ENCODE measurements at regions not wholly inside any gene's neighbourhood (a gene's known extent, or its start where the extent isn't known, plus 50 kb on each side); places are given as distances from the start of the nearest gene placed in this dataset.

DNA sequence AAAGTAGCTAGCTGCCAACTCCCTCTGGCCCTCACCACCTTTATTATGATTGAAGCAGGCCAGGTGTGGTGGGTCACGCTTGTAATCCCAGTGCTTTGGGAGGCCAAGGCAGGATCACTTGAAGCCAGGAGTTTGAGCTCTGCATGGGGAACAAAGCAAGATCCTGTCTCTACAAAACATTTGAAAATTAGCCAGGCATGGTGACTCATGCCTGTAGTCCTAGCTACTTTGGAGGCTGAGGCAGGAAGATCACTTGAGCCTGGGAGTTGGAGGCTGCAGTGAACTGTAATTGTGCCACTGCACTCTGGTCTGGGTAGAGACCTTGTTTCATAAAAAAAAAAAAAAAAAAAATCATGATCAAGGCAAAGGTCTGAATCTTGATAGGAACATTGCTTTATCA is 467.0 kb upstream of the DIPK2B start:
- DNase-seq (ENCODE audit: insufficient read length, low spot score) (no peak), FAIRE-seq (no peak)
- TF ChIP-seq POLR2AphosphoS5 (IDR thresholded peaks at IDR 0.05; ENCODE audit: low read depth, low read length): no peak
- TF ChIP-seq TAF1 (IDR thresholded peaks at IDR 0.05; ENCODE audit: low read depth, low read length): no peak
- no peak for TF ChIP-seq POU2F2 (IDR thresholded peaks at IDR 0.05; ENCODE audit: low read depth, low read length)
- no peak for TF ChIP-seq SPI1 (IDR thresholded peaks at IDR 0.05; ENCODE audit: low read depth, low read length)
- no peak for TF ChIP-seq PAX5 (IDR thresholded peaks at IDR 0.05; ENCODE audit: insufficient read depth, low read length, severe bottlenecking)
- TF ChIP-seq POLR2A (IDR thresholded peaks at IDR 0.05; ENCODE audit: low read depth, low read length): no peak

DNA sequence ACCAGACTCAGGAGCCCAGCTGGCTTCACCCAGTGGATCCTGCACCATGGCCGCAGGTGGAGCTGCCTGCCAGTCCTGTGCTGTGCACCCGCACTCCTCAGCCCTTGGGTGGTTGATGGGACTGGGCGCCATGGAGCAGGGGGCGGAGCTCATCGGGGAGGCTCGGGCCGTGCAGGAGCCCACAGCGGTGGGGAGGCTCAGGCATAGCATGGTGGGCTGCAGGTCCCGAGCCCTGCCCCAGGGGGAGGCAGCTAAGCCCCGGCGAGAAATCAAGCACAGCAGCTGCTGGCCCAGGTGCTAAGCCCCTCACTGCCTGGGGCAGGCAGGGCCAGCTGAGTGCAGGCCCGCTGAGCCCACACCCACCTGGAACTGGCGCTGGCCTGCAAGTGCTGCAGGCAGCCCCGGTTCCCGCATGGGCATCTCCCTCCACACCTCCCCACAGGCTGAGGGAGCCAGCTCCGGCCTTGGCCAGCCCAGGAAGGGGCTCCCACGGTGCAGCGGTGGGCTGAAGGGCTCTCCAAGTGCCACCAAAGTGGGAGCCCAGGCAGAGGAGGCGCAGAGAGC is 464.1 kb upstream of the DIPK2B start:
- no peak for TF ChIP-seq POLR2A (IDR thresholded peaks at IDR 0.05; ENCODE audit: low read depth, low read length)
- no peak for TF ChIP-seq POU2F2 (IDR thresholded peaks at IDR 0.05; ENCODE audit: low read depth, low read length)
- TF ChIP-seq SPI1 (IDR thresholded peaks at IDR 0.05; ENCODE audit: low read depth, low read length): no peak
- TF ChIP-seq POLR2AphosphoS5 (IDR thresholded peaks at IDR 0.05; ENCODE audit: low read depth, low read length): no peak
- no peak for TF ChIP-seq PAX5 (IDR thresholded peaks at IDR 0.05; ENCODE audit: insufficient read depth, low read length, severe bottlenecking)
- no peak for TF ChIP-seq TAF1 (IDR thresholded peaks at IDR 0.05; ENCODE audit: low read depth, low read length)
- FAIRE-seq: no peak
- DNase-seq (ENCODE audit: insufficient read length, low spot score): no peak

DNA sequence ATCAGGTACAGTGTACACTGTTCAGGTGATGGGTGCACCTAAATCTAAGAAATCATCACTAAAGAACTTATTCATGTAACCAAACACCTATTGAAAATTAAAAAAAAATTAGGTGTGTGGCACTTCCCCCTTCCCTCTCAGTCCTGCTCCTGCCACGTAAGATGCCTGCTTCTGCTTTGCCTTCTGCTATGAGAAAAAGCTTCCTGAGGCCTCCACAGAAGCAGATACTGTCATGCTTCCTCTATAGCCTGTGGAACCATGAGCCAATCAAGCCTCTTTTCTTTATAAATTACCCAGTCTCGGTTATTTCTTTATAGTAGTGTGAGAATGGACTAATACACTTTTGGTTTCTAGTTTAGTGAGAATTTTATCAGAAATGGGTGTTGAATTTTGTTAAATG is 459.8 kb upstream of the DIPK2B start:
- FAIRE-seq: no peak
- TF ChIP-seq TAF1 (IDR thresholded peaks at IDR 0.05; ENCODE audit: low read depth, low read length): no peak
- no peak for TF ChIP-seq POU2F2 (IDR thresholded peaks at IDR 0.05; ENCODE audit: low read depth, low read length)
- no peak for TF ChIP-seq SPI1 (IDR thresholded peaks at IDR 0.05; ENCODE audit: low read depth, low read length)
- no peak for TF ChIP-seq PAX5 (IDR thresholded peaks at IDR 0.05; ENCODE audit: insufficient read depth, low read length, severe bottlenecking)
- TF ChIP-seq POLR2AphosphoS5 (IDR thresholded peaks at IDR 0.05; ENCODE audit: low read depth, low read length): no peak
- TF ChIP-seq POLR2A (IDR thresholded peaks at IDR 0.05; ENCODE audit: low read depth, low read length): no peak
- no peak for DNase-seq (ENCODE audit: insufficient read length, low spot score)

DNA sequence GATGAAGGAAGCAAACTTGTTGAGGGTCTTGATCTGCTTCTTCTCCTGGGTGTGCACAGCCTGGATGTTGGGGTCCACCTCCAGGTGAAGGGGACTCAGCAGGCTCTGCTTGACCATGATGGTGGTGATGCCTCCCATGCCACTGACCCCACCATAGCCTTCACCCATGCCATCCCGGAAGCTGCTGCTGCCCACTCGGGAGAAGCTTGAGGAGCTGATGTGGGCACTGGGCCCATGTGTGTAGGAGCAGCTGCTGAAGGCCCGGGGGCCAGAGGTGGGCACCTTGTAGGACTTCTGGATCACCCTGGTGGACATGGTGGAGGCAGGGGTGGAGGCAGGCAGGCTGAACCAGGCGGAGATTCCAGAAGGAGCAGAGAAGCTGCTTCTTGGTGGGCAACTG is 432.7 kb upstream of the DIPK2B start:
- DNase-seq (ENCODE audit: insufficient read length, low spot score) (no peak), FAIRE-seq (no peak)
- no peak for TF ChIP-seq POLR2AphosphoS5 (IDR thresholded peaks at IDR 0.05; ENCODE audit: low read depth, low read length)
- TF ChIP-seq POU2F2 (IDR thresholded peaks at IDR 0.05; ENCODE audit: low read depth, low read length): no peak
- TF ChIP-seq POLR2A (IDR thresholded peaks at IDR 0.05; ENCODE audit: low read depth, low read length): no peak
- TF ChIP-seq TAF1 (IDR thresholded peaks at IDR 0.05; ENCODE audit: low read depth, low read length): no peak

DNA sequence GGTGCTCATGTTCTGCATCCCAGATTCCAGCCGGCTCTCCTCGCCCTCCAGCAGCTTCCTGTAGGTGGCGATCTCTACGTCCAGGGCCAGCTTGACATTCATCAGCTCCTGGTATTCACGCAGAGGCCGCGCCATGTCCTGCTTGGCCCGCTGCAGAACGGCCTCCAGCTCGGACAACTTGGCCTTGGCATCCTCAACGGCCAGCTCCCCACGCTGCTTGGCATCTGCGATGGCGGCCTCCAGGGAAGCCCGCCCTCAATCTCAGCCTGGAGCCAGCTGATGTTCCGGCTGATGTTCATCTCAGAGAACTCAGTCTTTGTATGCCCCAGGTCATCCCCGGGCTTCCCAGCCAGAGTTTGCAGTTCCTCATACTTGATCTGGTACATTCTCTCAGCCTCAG is 431.8 kb upstream of the DIPK2B start:
- FAIRE-seq (no peak), DNase-seq (ENCODE audit: insufficient read length, low spot score) (no peak)
- no peak for TF ChIP-seq POLR2AphosphoS5 (IDR thresholded peaks at IDR 0.05; ENCODE audit: low read depth, low read length)
- no peak for TF ChIP-seq TAF1 (IDR thresholded peaks at IDR 0.05; ENCODE audit: low read depth, low read length)
- TF ChIP-seq PAX5 (IDR thresholded peaks at IDR 0.05; ENCODE audit: insufficient read depth, low read length, severe bottlenecking): no peak
- TF ChIP-seq POU2F2 (IDR thresholded peaks at IDR 0.05; ENCODE audit: low read depth, low read length): no peak
- TF ChIP-seq POLR2A (IDR thresholded peaks at IDR 0.05; ENCODE audit: low read depth, low read length): no peak
- no peak for TF ChIP-seq SPI1 (IDR thresholded peaks at IDR 0.05; ENCODE audit: low read depth, low read length)

DNA sequence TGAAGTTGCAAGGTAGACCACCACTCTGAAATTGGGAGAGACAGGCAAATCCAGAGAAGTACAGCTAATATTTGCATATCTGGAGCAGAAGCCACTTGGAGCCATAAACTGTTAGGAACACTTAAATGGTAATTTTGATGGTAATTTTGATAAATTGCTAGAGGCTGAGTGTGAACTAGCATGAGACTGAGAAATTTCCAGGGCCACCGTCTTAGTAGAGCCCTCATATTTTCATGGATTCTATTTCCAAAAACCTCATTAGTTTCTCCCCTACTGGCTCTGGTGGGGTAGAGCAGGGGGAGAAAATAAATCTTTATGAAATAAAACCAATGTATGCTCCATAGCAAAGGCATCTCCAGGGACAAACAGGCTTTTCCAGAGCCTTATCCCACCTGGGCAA is 429.4 kb upstream of the DIPK2B start:
- DNase-seq (ENCODE audit: insufficient read length, low spot score): no peak
- TF ChIP-seq TAF1 (IDR thresholded peaks at IDR 0.05; ENCODE audit: low read depth, low read length) (no peak), SPI1 (IDR thresholded peaks at IDR 0.05; ENCODE audit: low read depth, low read length) (no peak), PAX5 (IDR thresholded peaks at IDR 0.05; ENCODE audit: insufficient read depth, low read length, severe bottlenecking) (no peak), POLR2AphosphoS5 (IDR thresholded peaks at IDR 0.05; ENCODE audit: low read depth, low read length) (no peak)
- FAIRE-seq: no peak

DNA sequence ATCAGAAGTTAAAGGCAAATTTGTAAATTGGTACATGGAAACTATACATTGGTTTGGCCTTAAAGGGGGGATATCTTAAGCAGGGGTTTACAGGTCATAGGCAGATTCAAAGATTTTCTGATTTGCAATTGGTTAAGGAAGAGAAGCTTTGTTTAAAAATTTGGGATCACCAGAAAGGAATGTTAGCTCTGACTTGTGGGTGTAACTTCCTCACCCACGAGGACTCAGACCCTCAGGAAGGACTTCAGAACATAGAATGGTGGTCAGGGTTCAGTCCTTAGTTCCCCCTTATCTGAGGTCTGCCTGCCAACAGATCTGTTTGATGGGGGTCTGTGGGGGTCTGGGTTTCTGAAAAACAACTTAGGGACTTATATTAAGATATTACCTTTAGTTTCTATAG is 427.4 kb upstream of the DIPK2B start:
- TF ChIP-seq POLR2AphosphoS5 (IDR thresholded peaks at IDR 0.05; ENCODE audit: low read depth, low read length) (no peak), SPI1 (IDR thresholded peaks at IDR 0.05; ENCODE audit: low read depth, low read length) (no peak), POLR2A (IDR thresholded peaks at IDR 0.05; ENCODE audit: low read depth, low read length) (no peak), POU2F2 (IDR thresholded peaks at IDR 0.05; ENCODE audit: low read depth, low read length) (no peak), TAF1 (IDR thresholded peaks at IDR 0.05; ENCODE audit: low read depth, low read length) (no peak), PAX5 (IDR thresholded peaks at IDR 0.05; ENCODE audit: insufficient read depth, low read length, severe bottlenecking) (no peak)
- DNase-seq (ENCODE audit: insufficient read length, low spot score): no peak
- FAIRE-seq: no peak

DNA sequence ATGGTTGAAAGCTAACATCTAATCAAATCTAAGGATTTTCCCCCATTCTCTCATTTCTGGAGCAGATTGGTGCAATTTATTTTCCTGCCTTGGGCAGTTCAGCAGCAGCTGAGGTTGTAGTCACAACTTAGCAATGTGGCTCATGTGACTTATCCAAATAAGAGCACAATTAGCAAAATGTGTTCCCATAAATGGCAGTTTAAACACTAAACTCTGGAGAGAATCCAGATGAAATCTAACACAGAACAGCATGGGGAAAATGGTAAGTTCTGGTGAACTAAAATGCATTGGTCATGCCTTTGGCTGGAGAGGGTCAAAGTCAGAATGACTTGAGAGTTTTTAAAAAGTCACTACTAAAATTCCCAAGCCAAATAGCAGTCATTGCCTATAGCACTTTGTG is 422.6 kb upstream of the DIPK2B start:
- FAIRE-seq: no peak
- DNase-seq (ENCODE audit: insufficient read length, low spot score): no peak
- no peak for TF ChIP-seq POLR2A (IDR thresholded peaks at IDR 0.05; ENCODE audit: low read depth, low read length)
- TF ChIP-seq SPI1 (IDR thresholded peaks at IDR 0.05; ENCODE audit: low read depth, low read length): no peak
- no peak for TF ChIP-seq POLR2AphosphoS5 (IDR thresholded peaks at IDR 0.05; ENCODE audit: low read depth, low read length)
- no peak for TF ChIP-seq POU2F2 (IDR thresholded peaks at IDR 0.05; ENCODE audit: low read depth, low read length)
- no peak for TF ChIP-seq PAX5 (IDR thresholded peaks at IDR 0.05; ENCODE audit: insufficient read depth, low read length, severe bottlenecking)
- no peak for TF ChIP-seq TAF1 (IDR thresholded peaks at IDR 0.05; ENCODE audit: low read depth, low read length)

DNA sequence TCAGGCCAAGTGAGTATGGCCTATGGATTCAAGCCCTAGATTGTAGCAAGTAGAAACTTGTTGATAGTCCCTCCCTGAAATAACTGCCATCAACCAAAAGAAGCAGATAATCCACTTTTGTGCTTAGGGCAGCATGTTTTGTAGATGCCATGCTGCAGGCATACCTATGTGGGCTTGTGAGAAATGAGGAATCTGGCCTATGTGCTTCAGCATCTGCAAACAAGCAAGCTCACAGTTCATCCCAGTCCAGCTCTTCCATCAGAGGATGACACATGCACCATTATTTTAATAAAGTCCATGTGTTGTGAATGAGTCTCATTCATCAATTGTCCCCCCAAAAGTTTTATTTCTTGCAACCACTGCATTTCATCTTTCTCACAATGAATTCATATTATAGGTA is 421.9 kb upstream of the DIPK2B start:
- FAIRE-seq (no peak), DNase-seq (ENCODE audit: insufficient read length, low spot score) (no peak)
- TF ChIP-seq POU2F2 (IDR thresholded peaks at IDR 0.05; ENCODE audit: low read depth, low read length): no peak
- no peak for TF ChIP-seq TAF1 (IDR thresholded peaks at IDR 0.05; ENCODE audit: low read depth, low read length)
- no peak for TF ChIP-seq POLR2A (IDR thresholded peaks at IDR 0.05; ENCODE audit: low read depth, low read length)
- TF ChIP-seq PAX5 (IDR thresholded peaks at IDR 0.05; ENCODE audit: insufficient read depth, low read length, severe bottlenecking): no peak
- TF ChIP-seq POLR2AphosphoS5 (IDR thresholded peaks at IDR 0.05; ENCODE audit: low read depth, low read length): no peak
- no peak for TF ChIP-seq SPI1 (IDR thresholded peaks at IDR 0.05; ENCODE audit: low read depth, low read length)

DNA sequence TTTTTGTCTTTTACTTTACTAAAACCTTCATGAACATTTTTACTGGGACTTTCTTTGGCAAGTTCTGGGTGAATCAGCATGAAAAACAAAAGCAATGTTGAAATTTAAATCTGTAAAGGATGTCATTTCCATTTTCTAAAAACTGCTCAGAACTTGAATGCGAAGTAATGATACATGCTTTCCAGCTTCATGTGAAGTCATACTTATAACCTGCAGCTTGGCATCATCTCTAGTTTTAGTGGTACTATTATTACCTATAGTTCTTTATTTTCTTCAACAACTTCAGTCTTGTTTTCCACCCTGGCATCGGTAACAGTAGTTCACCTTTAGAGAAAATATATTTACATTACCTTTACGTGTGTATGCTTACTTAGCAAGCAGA is 421.4 kb upstream of the DIPK2B start:
- no peak for FAIRE-seq
- DNase-seq (ENCODE audit: insufficient read length, low spot score): no peak
- TF ChIP-seq PAX5 (IDR thresholded peaks at IDR 0.05; ENCODE audit: insufficient read depth, low read length, severe bottlenecking) (no peak), POLR2AphosphoS5 (IDR thresholded peaks at IDR 0.05; ENCODE audit: low read depth, low read length) (no peak), POU2F2 (IDR thresholded peaks at IDR 0.05; ENCODE audit: low read depth, low read length) (no peak), SPI1 (IDR thresholded peaks at IDR 0.05; ENCODE audit: low read depth, low read length) (no peak), POLR2A (IDR thresholded peaks at IDR 0.05; ENCODE audit: low read depth, low read length) (no peak), TAF1 (IDR thresholded peaks at IDR 0.05; ENCODE audit: low read depth, low read length) (no peak)
